ENCODE measurements at regions not wholly inside any gene's neighbourhood (a gene's known extent, or its start where the extent isn't known, plus 50 kb on each side); places are given as distances from the start of the nearest gene placed in this dataset.

- TF ChIP-seq CTCF (IDR thresholded peaks at IDR 0.05) (no peak), POLR2A (IDR thresholded peaks at IDR 0.05) (no peak), POLR2AphosphoS5 (IDR thresholded peaks at IDR 0.05) (no peak)
Observed at GRCh38 chr4:85132117-85132516, 165.6 kb upstream of the WDFY3 start.
